ENCODE measurements at regions not wholly inside any gene's neighbourhood (a gene's known extent, or its start where the extent isn't known, plus 50 kb on each side); places are given as distances from the start of the nearest gene placed in this dataset.

DNA sequence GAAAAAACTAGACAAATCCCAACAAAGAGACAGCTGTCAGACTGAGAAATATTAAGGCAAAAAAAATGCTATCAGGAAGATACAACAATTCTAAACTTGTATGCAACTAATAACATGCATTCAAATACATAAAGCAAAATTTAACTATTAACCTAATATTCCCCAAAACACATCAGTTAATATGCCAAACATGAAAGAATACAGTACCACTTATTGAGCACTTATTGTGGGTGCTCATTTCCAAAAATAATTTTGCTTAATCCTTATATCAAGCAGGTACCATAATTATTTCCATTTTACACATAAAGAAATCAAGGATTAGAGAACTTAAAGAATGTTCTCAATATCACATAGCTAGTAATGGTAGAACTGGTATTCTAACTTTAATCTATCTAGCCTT is 67.7 kb upstream of the HMGXB4 start:
- Histone ChIP-seq H3K9me2 (replicated peaks; ENCODE audit: insufficient read depth, low read length) (no peaks in the 10 kb centered on the region), H3K27me3 (replicated peaks; ENCODE audit: insufficient read depth, low read length) (no peaks in the 10 kb centered on the region), H3K79me2 (ENCODE audit: low read length) (peaks cover 32% of the 10 kb centered on the region), H3K4me3 (ENCODE audit: low read length) (no peak overlapping the region), H3K36me3 (replicated peaks; ENCODE audit: insufficient read depth, low read length) (peaks cover 4% of the 10 kb centered on the region; the same call in 1 of the 2 replicates), H2AFZ (ENCODE audit: low read length) (no peak overlapping the region), H3K27ac (ENCODE audit: low read length) (no peak overlapping the region), H3K9me3 (replicated peaks; ENCODE audit: insufficient read depth, low read length) (no peaks in the 10 kb centered on the region), H3K4me1 (ENCODE audit: low read length) (peaks cover 12% of the 10 kb centered on the region), H3F3A (ENCODE audit: insufficient read depth, low read length) (no peaks in the 10 kb centered on the region), H3K4me2 (ENCODE audit: low read depth, low read length) (no peak overlapping the region), H3K9ac (ENCODE audit: low read length) (no peak overlapping the region), H4K20me1 (ENCODE audit: insufficient read depth, low read length) (no peaks in the 10 kb centered on the region)
- no peak for DNase-seq
- TF ChIP-seq EZH2 (optimal IDR thresholded peaks at IDR 0.05; ENCODE audit: low read depth, low read length): no peak
- no peak for TF ChIP-seq EZH2phosphoT487 (IDR thresholded peaks at IDR 0.05; ENCODE audit: low read length)
- TF ChIP-seq CTCF (IDR thresholded peaks at IDR 0.05; ENCODE audit: low read length): no peak

- no peak overlapping the region for H3K27ac ChIP-seq (ENCODE audit: low read length)
- no peaks in the 10 kb centered on the region for H3K4me1 ChIP-seq (ENCODE audit: low read length)
- H3K9me3 ChIP-seq (replicated peaks; ENCODE audit: insufficient read depth, low read length): no peaks in the 10 kb centered on the region
- H3K9me2 ChIP-seq (replicated peaks; ENCODE audit: insufficient read depth, low read length): no peaks in the 10 kb centered on the region
- no peak for DNase-seq
- no peak overlapping the region for H3K4me2 ChIP-seq (ENCODE audit: low read depth, low read length)
- H3K9ac ChIP-seq (ENCODE audit: low read length): no peak overlapping the region
- no peak overlapping the region for H2AFZ ChIP-seq (ENCODE audit: low read length)
- peaks cover 20% of the 10 kb centered on the region for H3K79me2 ChIP-seq (ENCODE audit: low read length)
- H3K36me3 ChIP-seq (replicated peaks; ENCODE audit: insufficient read depth, low read length): peaks cover 4% of the 10 kb centered on the region; the same call in 1 of the 2 replicates
- no peak overlapping the region for H3K4me3 ChIP-seq (ENCODE audit: low read length)
- TF ChIP-seq EZH2phosphoT487 (IDR thresholded peaks at IDR 0.05; ENCODE audit: low read length): no peak
- no peak for TF ChIP-seq CTCF (IDR thresholded peaks at IDR 0.05; ENCODE audit: low read length)
- no peak for TF ChIP-seq EZH2 (optimal IDR thresholded peaks at IDR 0.05; ENCODE audit: low read depth, low read length)
- no peaks in the 10 kb centered on the region for H3F3A ChIP-seq (ENCODE audit: insufficient read depth, low read length)
- H4K20me1 ChIP-seq (ENCODE audit: insufficient read depth, low read length): no peaks in the 10 kb centered on the region
- no peaks in the 10 kb centered on the region for H3K27me3 ChIP-seq (replicated peaks; ENCODE audit: insufficient read depth, low read length)
Observed at GRCh38 chr22:35191412-35191811, 65.9 kb upstream of the HMGXB4 start.

- Histone ChIP-seq H3K9ac (ENCODE audit: low read length) (no peak overlapping the region), H3K79me2 (ENCODE audit: low read length) (peaks cover 15% of the 10 kb centered on the region), H3K4me2 (ENCODE audit: low read depth, low read length) (no peak overlapping the region), H3K4me3 (ENCODE audit: low read length) (no peak overlapping the region), H3K36me3 (replicated peaks; ENCODE audit: insufficient read depth, low read length) (peaks cover 4% of the 10 kb centered on the region; the same call in 1 of the 2 replicates), H2AFZ (ENCODE audit: low read length) (no peak overlapping the region), H3K9me3 (replicated peaks; ENCODE audit: insufficient read depth, low read length) (no peaks in the 10 kb centered on the region), H3F3A (ENCODE audit: insufficient read depth, low read length) (no peaks in the 10 kb centered on the region), H3K27ac (ENCODE audit: low read length) (no peak overlapping the region), H3K4me1 (ENCODE audit: low read length) (peaks cover 5% of the 10 kb centered on the region; the same call in 1 of the 2 replicates), H3K27me3 (replicated peaks; ENCODE audit: insufficient read depth, low read length) (no peaks in the 10 kb centered on the region), H4K20me1 (ENCODE audit: insufficient read depth, low read length) (no peaks in the 10 kb centered on the region), H3K9me2 (replicated peaks; ENCODE audit: insufficient read depth, low read length) (no peaks in the 10 kb centered on the region)
- DNase-seq: no peak
- no peak for TF ChIP-seq EZH2phosphoT487 (IDR thresholded peaks at IDR 0.05; ENCODE audit: low read length)
- TF ChIP-seq CTCF (IDR thresholded peaks at IDR 0.05; ENCODE audit: low read length): no peak
- TF ChIP-seq EZH2 (optimal IDR thresholded peaks at IDR 0.05; ENCODE audit: low read depth, low read length): no peak
Observed at GRCh38 chr22:35192129-35192918, 65.0 kb upstream of the HMGXB4 start.

Measured in MM.1S (cell line).